ENCODE measurements at regions not wholly inside any gene's neighbourhood (a gene's known extent, or its start where the extent isn't known, plus 50 kb on each side); places are given as distances from the start of the nearest gene placed in this dataset.

GRCh38 chr6:48318670-48319069, 207.7 kb upstream of the PTCHD4 start:
- no peak for TF ChIP-seq CTCF (IDR thresholded peaks at IDR 0.05; ENCODE audit: insufficient read depth, low read depth, low read length)
- POLR2A ChIA-PET: no interaction called here
- no peak overlapping the region for H3K4me3 ChIP-seq (ENCODE audit: low read depth, low read length)
- CTCF ChIA-PET: no interaction called here
- no peak for DNase-seq (ENCODE audit: low read depth)
- H3K27me3 ChIP-seq (ENCODE audit: control insufficient read depth, insufficient read depth, low read length): no peaks in the 10 kb centered on the region
- H3K36me3 ChIP-seq (ENCODE audit: control insufficient read depth, insufficient read depth, low read length): no peaks in the 10 kb centered on the region

- CTCF ChIA-PET: interaction anchor here (0.6 to 0.8 kb wide), 3 partner anchors 38 to 129 kb away, joined by 3 read pairs; no protein-coding TSS in a partner anchor
- no peak for DNase-seq (ENCODE audit: low read depth)
- TF ChIP-seq CTCF (IDR thresholded peaks at IDR 0.05; ENCODE audit: insufficient read depth, low read depth, low read length): no peak
- H3K36me3 ChIP-seq (ENCODE audit: control insufficient read depth, insufficient read depth, low read length): no peaks in the 10 kb centered on the region
- POLR2A ChIA-PET: no interaction called here
- H3K27me3 ChIP-seq (ENCODE audit: control insufficient read depth, insufficient read depth, low read length): no peaks in the 10 kb centered on the region
- H3K4me3 ChIP-seq (ENCODE audit: low read depth, low read length): no peak overlapping the region
These were observed 204.9 kb upstream of the PTCHD4 start for GRCh38 chr6:48315915-48316314.

GRCh38 chr6:48315051-48315719, 204.2 kb upstream of the PTCHD4 start:
- TF ChIP-seq CTCF (IDR thresholded peaks at IDR 0.05; ENCODE audit: insufficient read depth, low read depth, low read length): no peak
- POLR2A ChIA-PET: no interaction called here
- no peaks in the 10 kb centered on the region for H3K27me3 ChIP-seq (ENCODE audit: control insufficient read depth, insufficient read depth, low read length)
- no peak for DNase-seq (ENCODE audit: low read depth)
- CTCF ChIA-PET: interaction anchor here (0.6 to 1.0 kb wide), 5 partner anchors 9 to 128 kb away, joined by 3 read pairs; no protein-coding TSS in a partner anchor
- no peaks in the 10 kb centered on the region for H3K36me3 ChIP-seq (ENCODE audit: control insufficient read depth, insufficient read depth, low read length)
- H3K4me3 ChIP-seq (ENCODE audit: low read depth, low read length): no peak overlapping the region

DNA sequence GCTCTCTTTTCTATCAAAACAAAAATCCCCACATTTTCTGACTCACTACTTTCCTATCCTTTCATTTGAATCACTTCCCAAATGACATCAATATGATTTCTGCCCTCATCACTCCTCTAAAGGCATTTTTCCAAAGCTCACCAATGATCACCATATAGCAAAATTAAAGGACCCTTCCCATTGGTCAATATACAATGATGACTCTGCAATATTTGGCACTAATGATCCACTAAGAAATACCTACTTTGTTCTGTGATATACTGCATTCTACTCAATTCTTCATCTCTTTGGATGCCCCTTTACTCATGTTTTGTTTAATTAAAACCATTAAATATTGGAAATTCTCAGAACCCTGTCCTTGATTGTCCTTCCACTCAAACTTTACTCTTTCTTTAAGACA, 200.3 kb upstream of the PTCHD4 start:
- Histone ChIP-seq H3K27me3 (ENCODE audit: control insufficient read depth, insufficient read depth, low read length) (no peaks in the 10 kb centered on the region; the same call in 1 of the 2 replicates), H3K4me3 (ENCODE audit: low read depth, low read length) (no peak overlapping the region), H3K36me3 (ENCODE audit: control insufficient read depth, insufficient read depth, low read length) (no peaks in the 10 kb centered on the region)
- POLR2A ChIA-PET: no interaction called here
- no peak for DNase-seq (ENCODE audit: low read depth)
- no peak for TF ChIP-seq CTCF (IDR thresholded peaks at IDR 0.05; ENCODE audit: insufficient read depth, low read depth, low read length)
- CTCF ChIA-PET: no interaction called here

GRCh38 chr6:48307573-48307972, 196.6 kb upstream of the PTCHD4 start:
- Histone ChIP-seq H3K27me3 (ENCODE audit: control insufficient read depth, insufficient read depth, low read length) (no peaks in the 10 kb centered on the region; the same call in 1 of the 2 replicates), H3K4me3 (ENCODE audit: low read depth, low read length) (no peak overlapping the region), H3K36me3 (ENCODE audit: control insufficient read depth, insufficient read depth, low read length) (no peaks in the 10 kb centered on the region)
- no peak for DNase-seq (ENCODE audit: low read depth)
- no peak for TF ChIP-seq CTCF (IDR thresholded peaks at IDR 0.05; ENCODE audit: insufficient read depth, low read depth, low read length)
- ChIA-PET POLR2A (no interaction called here), CTCF (no interaction called here)

Measured in BJ (cell line).